ENCODE measurements at regions not wholly inside any gene's neighbourhood (a gene's known extent, or its start where the extent isn't known, plus 50 kb on each side); places are given as distances from the start of the nearest gene placed in this dataset.

DNA sequence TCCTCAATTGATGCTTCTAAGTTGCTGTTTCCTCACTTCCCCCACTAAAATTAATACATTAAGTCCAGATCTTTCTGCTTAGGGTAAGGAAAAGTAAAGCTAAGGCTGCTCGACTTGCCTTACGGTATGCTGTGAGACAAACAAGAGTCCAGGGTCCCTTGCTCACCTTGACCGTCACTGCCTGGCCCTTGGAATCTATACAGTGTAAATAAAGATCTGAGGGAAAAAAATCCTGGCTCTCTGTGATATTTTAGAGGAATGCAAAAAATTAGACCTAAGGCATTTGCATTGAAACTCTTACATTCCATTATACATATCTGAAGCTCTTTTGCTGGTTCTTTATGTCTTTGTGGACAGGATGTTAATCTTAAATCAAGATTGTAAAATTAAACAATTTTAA is 129.6 kb upstream of the HCCS start:
- TF ChIP-seq, protein P1, sequence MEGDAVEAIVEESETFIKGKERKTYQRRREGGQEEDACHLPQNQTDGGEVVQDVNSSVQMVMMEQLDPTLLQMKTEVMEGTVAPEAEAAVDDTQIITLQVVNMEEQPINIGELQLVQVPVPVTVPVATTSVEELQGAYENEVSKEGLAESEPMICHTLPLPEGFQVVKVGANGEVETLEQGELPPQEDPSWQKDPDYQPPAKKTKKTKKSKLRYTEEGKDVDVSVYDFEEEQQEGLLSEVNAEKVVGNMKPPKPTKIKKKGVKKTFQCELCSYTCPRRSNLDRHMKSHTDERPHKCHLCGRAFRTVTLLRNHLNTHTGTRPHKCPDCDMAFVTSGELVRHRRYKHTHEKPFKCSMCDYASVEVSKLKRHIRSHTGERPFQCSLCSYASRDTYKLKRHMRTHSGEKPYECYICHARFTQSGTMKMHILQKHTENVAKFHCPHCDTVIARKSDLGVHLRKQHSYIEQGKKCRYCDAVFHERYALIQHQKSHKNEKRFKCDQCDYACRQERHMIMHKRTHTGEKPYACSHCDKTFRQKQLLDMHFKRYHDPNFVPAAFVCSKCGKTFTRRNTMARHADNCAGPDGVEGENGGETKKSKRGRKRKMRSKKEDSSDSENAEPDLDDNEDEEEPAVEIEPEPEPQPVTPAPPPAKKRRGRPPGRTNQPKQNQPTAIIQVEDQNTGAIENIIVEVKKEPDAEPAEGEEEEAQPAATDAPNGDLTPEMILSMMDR (IDR thresholded peaks at IDR 0.05; ENCODE audit: insufficient read depth, missing control alignments): no peak
- DNase-seq (ENCODE audit: insufficient read length, low spot score) (no peak), FAIRE-seq (no peak)

- TF ChIP-seq, protein P1 (IDR thresholded peaks at IDR 0.05; ENCODE audit: insufficient read depth, missing control alignments): no peak
- no peak for FAIRE-seq
These were observed 127.6 kb upstream of the HCCS start for GRCh38 chrX:10983526-10983925.

GRCh38 chrX:10984213-10984612 is 126.9 kb upstream of the HCCS start:
- DNase-seq (ENCODE audit: insufficient read length, low spot score): no peak
- TF ChIP-seq, protein P1 (IDR thresholded peaks at IDR 0.05; ENCODE audit: insufficient read depth, missing control alignments): no peak
- FAIRE-seq: no peak

More at GRCh38 chrX:10983526-10983925, 127.6 kb upstream of the HCCS start:
- DNase-seq (ENCODE audit: insufficient read length, low spot score): no peak

DNA sequence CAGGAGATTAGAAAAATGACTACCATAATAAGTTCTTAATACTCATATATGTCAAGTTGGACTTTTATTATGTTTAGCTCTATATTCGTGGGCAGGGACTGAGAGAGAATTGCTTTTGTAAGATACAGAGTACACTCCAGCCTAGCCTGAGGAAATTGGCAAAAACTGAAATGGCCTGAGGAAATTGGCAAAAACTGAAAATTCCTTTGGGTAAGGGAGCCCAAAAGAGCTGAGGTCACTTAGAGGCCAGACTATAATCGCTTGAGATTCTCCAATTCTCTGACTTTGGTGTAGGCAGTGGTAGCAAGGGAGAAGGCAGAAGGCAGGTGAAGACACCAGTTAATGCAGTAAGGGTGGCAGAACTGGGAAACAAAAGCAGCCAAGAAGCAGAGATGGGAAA is 124.5 kb upstream of the HCCS start:
- FAIRE-seq: no peak
- DNase-seq (ENCODE audit: insufficient read length, low spot score): no peak
- TF ChIP-seq, protein P1 (IDR thresholded peaks at IDR 0.05; ENCODE audit: insufficient read depth, missing control alignments): no peak

DNA sequence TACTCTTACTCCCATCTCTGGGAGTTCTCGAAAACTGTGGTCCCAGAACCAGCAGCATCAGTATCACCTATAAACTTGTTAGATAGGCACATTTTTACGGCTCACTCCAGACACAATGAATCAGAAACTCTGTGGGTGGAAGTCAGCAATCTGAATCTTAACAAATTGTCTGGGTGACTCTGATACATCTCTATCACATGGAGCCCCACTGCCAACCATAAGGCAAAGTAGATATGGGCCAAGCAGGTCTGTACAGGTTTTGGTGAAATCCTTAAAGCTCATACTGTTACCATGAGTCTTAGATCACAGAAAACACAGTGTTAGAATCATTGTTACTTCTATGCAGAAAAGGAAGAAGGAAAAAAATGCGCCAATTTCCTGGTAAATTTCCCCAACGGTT is 122.5 kb upstream of the HCCS start:
- no peak for DNase-seq (ENCODE audit: insufficient read length, low spot score)
- TF ChIP-seq, protein P1 (IDR thresholded peaks at IDR 0.05; ENCODE audit: insufficient read depth, missing control alignments): no peak
- FAIRE-seq: no peak

DNA sequence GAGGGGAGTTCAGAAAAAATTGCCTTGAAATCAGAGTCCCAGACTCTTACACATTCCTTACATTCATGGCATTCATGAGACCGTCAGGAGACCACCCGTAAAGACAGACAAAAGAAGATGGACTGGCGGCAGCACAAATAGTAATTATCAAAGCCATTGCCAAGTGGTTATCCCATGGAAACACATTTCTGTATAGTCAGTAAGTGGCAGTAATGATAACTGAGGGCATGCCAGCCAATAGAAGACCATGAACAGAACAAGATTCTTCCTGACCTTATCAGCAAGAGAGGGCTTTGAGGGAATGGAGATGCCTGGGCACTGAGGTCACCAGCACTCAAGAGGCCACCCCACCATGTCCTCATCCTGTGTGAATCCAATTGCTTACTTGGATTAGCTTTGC is 121.7 kb upstream of the HCCS start:
- FAIRE-seq (no peak), DNase-seq (ENCODE audit: insufficient read length, low spot score) (no peak)
- TF ChIP-seq, protein P1 (IDR thresholded peaks at IDR 0.05; ENCODE audit: insufficient read depth, missing control alignments): no peak

DNA sequence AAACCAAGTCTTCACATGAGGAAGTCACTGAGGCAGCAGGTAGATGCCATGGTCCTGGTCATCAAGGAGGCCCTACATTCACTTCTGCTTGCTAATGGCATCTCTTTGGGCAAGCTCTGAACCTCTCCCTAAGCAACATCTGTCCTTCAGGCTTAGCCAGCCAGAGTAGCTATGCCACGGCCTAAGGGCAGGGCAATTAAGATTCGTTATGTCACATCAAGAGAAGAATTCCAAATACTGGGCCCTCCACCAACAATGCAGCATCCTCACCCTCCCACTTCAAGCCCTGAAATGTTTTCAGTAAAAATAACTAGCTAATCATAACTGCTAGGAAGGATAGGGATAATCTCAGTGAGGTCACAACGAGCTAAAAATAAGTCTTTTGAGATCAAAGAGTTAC is 120.7 kb upstream of the HCCS start:
- TF ChIP-seq, protein P1 (IDR thresholded peaks at IDR 0.05; ENCODE audit: insufficient read depth, missing control alignments): no peak
- DNase-seq (ENCODE audit: insufficient read length, low spot score): no peak
- FAIRE-seq: no peak
